Endothelial cell of umbilical vein (primary cell): ENCODE measurements at regions not wholly inside any gene's neighbourhood (a gene's known extent, or its start where the extent isn't known, plus 50 kb on each side); places are given as distances from the start of the nearest gene placed in this dataset.

ENCODE experiments used
- BruUV-seq: library from RNA; stranded (reverse); fragments of 400-500 nt; replicated peaks from 2 replicates; lab custom pipeline; 2021; lab: Mats Ljungman, UMichigan
- CTCF ChIA-PET: fragments of 300-600, 350-600 bp; sonication (Branson Sonifier 250); formaldehyde crosslinking; loops from one replicate; lab custom pipeline; 2021; ENCODE audit warnings: antibody characterized with exemption, inconsistent platforms; lab: Charles Lee
- POLR2A ChIA-PET: fragments of 300-600, 350-600 bp; sonication (Branson Sonifier 250); formaldehyde crosslinking; loops from one replicate; lab custom pipeline; 2021; ENCODE audit warnings: antibody characterized with exemption, inconsistent platforms; lab: Charles Lee
- DNase-seq: peaks from one replicate; pipeline ENCODE4 v3.0.0-alpha.2; 2011; ENCODE audit warnings: low read depth, low spot score
- FAIRE-seq: peaks from 2 replicates; lab custom pipeline; 2011; peaks lifted over from hg19 to GRCh38; lab: Jason Lieb, UNC
- H2AFZ ChIP-seq: 2 replicates; pipeline ENCODE4 v1.6.0; 2012; ENCODE audit warnings: low read depth, low read length, control low read depth, inconsistent platforms
- H3K27ac ChIP-seq: 2 replicates; pipeline ENCODE4 v1.5.1; 2011; ENCODE audit warnings: low read depth, mild to moderate bottlenecking, control low read depth, low read length, moderate library complexity; ENCODE audit not compliant: insufficient read depth
- H3K27me3 ChIP-seq, 2 experiments: 2 replicates each; pipeline versions ENCODE4 v1.6.0 to v1.6.1; 2011; ENCODE audit warnings: low read length in 2 of 2, mixed read lengths in 1 of 2; ENCODE audit not compliant: control insufficient read depth in 2 of 2, insufficient read depth in 2 of 2
- H3K36me3 ChIP-seq, 2 experiments: 2 replicates in 1 of 2; 3 replicates in 1 of 2; pipeline ENCODE4 v1.5.1; 2011; ENCODE audit warnings: low read length in 2 of 2, mild to moderate bottlenecking in 1 of 2, moderate library complexity in 1 of 2; ENCODE audit not compliant: control insufficient read depth in 2 of 2, insufficient read depth in 2 of 2; ENCODE audit errors: extremely low read depth in 1 of 2
- H3K4me1 ChIP-seq: 3 replicates; pipeline ENCODE4 v1.5.1; 2011; ENCODE audit warnings: mild to moderate bottlenecking, low read length; ENCODE audit not compliant: control insufficient read depth, insufficient read depth; ENCODE audit errors: extremely low read depth
- H3K4me2 ChIP-seq: 2 replicates; pipeline ENCODE4 v1.6.1; 2011; ENCODE audit warnings: low read length, control low read depth, mixed read lengths; ENCODE audit not compliant: insufficient read depth
- H3K4me3 ChIP-seq, 3 experiments: fragments of 200-600 bp in 1 of 3; sonication (generic), shearing (Covaris generic) in 1 of 3; replicated peaks in 1 of 3; 2 replicates each; pipeline ENCODE4 v1.5.1; 2011 to 2016; ENCODE audit warnings: control low read depth in 3 of 3, low read length in 3 of 3, mild to moderate bottlenecking in 2 of 3, inconsistent platforms in 1 of 3, low read depth in 1 of 3, moderate library complexity in 1 of 3; ENCODE audit not compliant: insufficient read depth in 1 of 3
- H3K79me2 ChIP-seq: 2 replicates; pipeline ENCODE4 v1.6.0; 2012; ENCODE audit warnings: low read length, inconsistent platforms; ENCODE audit not compliant: control insufficient read depth, insufficient read depth
- H3K9ac ChIP-seq: replicated peaks from 2 replicates; pipeline ENCODE3; 2011; ENCODE audit warnings: low read length, control low read depth; ENCODE audit not compliant: insufficient read depth; ENCODE audit errors: extremely low read depth
- H3K9me1 ChIP-seq: replicated peaks from 3 replicates; pipeline ENCODE4 v1.6.0; 2011; ENCODE audit warnings: mild to moderate bottlenecking, low read length; ENCODE audit not compliant: control insufficient read depth, insufficient read depth; ENCODE audit errors: extremely low read depth
- H3K9me3 ChIP-seq: replicated peaks from 2 replicates; pipeline ENCODE4 v1.5.1; 2012; ENCODE audit warnings: low read length, inconsistent platforms; ENCODE audit not compliant: control insufficient read depth, insufficient read depth
- H4K20me1 ChIP-seq: replicated peaks from 2 replicates; pipeline ENCODE3; 2011; ENCODE audit warnings: mild to moderate bottlenecking, low read length; ENCODE audit not compliant: control insufficient read depth, insufficient read depth; ENCODE audit errors: extremely low read depth
- CTCF ChIP-seq, 2 donors: IDR thresholded peaks; 1 replicate in 1 of 2; 2 replicates in 1 of 2; pipeline ENCODE4 v1.5.1; 2011; ENCODE audit warnings: low read length in 2 of 2, mild to moderate bottlenecking in 2 of 2, moderate library complexity in 2 of 2, control low read depth in 1 of 2, inconsistent platforms in 1 of 2, low read depth in 1 of 2; ENCODE audit not compliant: insufficient read depth in 1 of 2; ENCODE audit errors: extremely low read depth in 1 of 2
- EZH2 ChIP-seq: IDR thresholded peaks from 2 replicates; pipeline ENCODE4 v1.6.1; 2012; ENCODE audit warnings: borderline replicate concordance, low read depth, mild to moderate bottlenecking, moderate library complexity, low read length, inconsistent platforms; ENCODE audit not compliant: severe bottlenecking
- FOS ChIP-seq: IDR thresholded peaks from 2 replicates; pipeline ENCODE4 v1.6.1; 2011; ENCODE audit warnings: mild to moderate bottlenecking, low read length, moderate library complexity, borderline replicate concordance; ENCODE audit not compliant: insufficient read depth
- GATA2 ChIP-seq: IDR thresholded peaks from 2 replicates; pipeline ENCODE4 v1.7.0; 2011; ENCODE audit warnings: low read depth, mild to moderate bottlenecking, moderate library complexity, mixed read lengths, low read length; ENCODE audit not compliant: insufficient read length, insufficient read depth
- JUN ChIP-seq: IDR thresholded peaks from 2 replicates; pipeline ENCODE4 v1.6.1; 2011; ENCODE audit warnings: borderline replicate concordance, low read depth; ENCODE audit not compliant: insufficient read length, insufficient read depth
- MAX ChIP-seq: IDR thresholded peaks from 2 replicates; pipeline ENCODE4 v1.6.1; 2011; ENCODE audit not compliant: insufficient read depth, insufficient read length
- MYC ChIP-seq: IDR thresholded peaks from one replicate; pipeline ENCODE4 v1.6.1; 2011; ENCODE audit warnings: mild to moderate bottlenecking, low read depth, low read length
- POLR2A ChIP-seq: IDR thresholded peaks from 2 replicates; pipeline ENCODE4 v1.6.1; 2012; ENCODE audit warnings: low read depth, mild to moderate bottlenecking, control low read depth, low read length
- POLR2AphosphoS5 ChIP-seq: IDR thresholded peaks from 2 replicates; pipeline ENCODE4 v1.6.1; 2012; ENCODE audit warnings: low read depth, mild to moderate bottlenecking, control low read depth, low read length, moderate library complexity; ENCODE audit not compliant: insufficient read depth
- dilution Hi-C: fragments of 300-500 bp; cut with MboI; formaldehyde crosslinking; loops from one replicate; pipeline ENCODE4 v1.15.0; 2019; ENCODE audit warnings: low sequenced_read_pairs; ENCODE audit not compliant: extremely low pct_ligation_motif_present
- intact Hi-C: fragments of 100-400 bp; cut with micrococcal nuclease; formaldehyde crosslinking; loops from one replicate; pipeline ENCODE4 v1.10.0; 2022

GRCh38 chrX:39837688-39838087 lies 260.1 kb downstream of the BCOR start:
- Histone ChIP-seq H3K9ac (no peak overlapping the region), H3K79me2 (no peaks in the 10 kb centered on the region), H3K27ac (no peak overlapping the region), H3K4me2 (no peak overlapping the region), H2AFZ (no peak overlapping the region), H3K36me3 (no peaks in the 10 kb centered on the region), H3K9me1 (peaks cover 2% of the 10 kb centered on the region), H3K4me1 (no peaks in the 10 kb centered on the region), H3K27me3 (no peaks in the 10 kb centered on the region), H3K4me3 (no peak overlapping the region), H4K20me1 (no peaks in the 10 kb centered on the region), H3K9me3 (no peaks in the 10 kb centered on the region)
- FAIRE-seq (no peak), DNase-seq (no peak)
- intact Hi-C loops, result no loop called here
- CTCF ChIA-PET, result no interaction called here
- TF ChIP-seq GATA2, result no peak
- no peak for TF ChIP-seq MYC
- TF ChIP-seq MAX, result no peak
- no peak for TF ChIP-seq POLR2A
- TF ChIP-seq JUN, result no peak
- no peak for TF ChIP-seq CTCF (IDR thresholded peaks at IDR 0.05; ENCODE audit: extremely low read depth in 1 of 2, insufficient read depth in 1 of 2, low read depth in 1 of 2, low read length in 2 of 2)
- no peak for TF ChIP-seq POLR2AphosphoS5
- no peak for TF ChIP-seq FOS
- TF ChIP-seq EZH2, result no peak
- dilution Hi-C loops, result no loop called here
- POLR2A ChIA-PET, result no interaction called here
- no TSS peak for BruUV-seq
